ENCODE measurements at regions not wholly inside any gene's neighbourhood (a gene's known extent, or its start where the extent isn't known, plus 50 kb on each side); places are given as distances from the start of the nearest gene placed in this dataset.

GRCh38 chr5:158309088-158309807, 450.3 kb upstream of the CLINT1 start:
- DNase-seq (ENCODE audit: extremely low read depth in 1 of 2, low read depth in 1 of 2): no peak

GRCh38 chr5:158308429-158309025, 449.6 kb upstream of the CLINT1 start:
- DNase-seq (ENCODE audit: extremely low read depth in 1 of 2, low read depth in 1 of 2): no peak

- no peak for DNase-seq (ENCODE audit: extremely low read depth in 1 of 2, low read depth in 1 of 2)
Observed at GRCh38 chr5:158305861-158306260, 446.9 kb upstream of the CLINT1 start.

- DNase-seq (ENCODE audit: extremely low read depth in 1 of 2, low read depth in 1 of 2): no peak
Observed at GRCh38 chr5:158304607-158305006, 445.7 kb upstream of the CLINT1 start.

- no peak for DNase-seq (ENCODE audit: extremely low read depth in 1 of 2, low read depth in 1 of 2)
Observed at GRCh38 chr5:158303883-158304282, 444.9 kb upstream of the CLINT1 start.

GRCh38 chr5:158303275-158303674, 444.3 kb upstream of the CLINT1 start:
- no peak for DNase-seq (ENCODE audit: extremely low read depth in 1 of 2, low read depth in 1 of 2)

- DNase-seq (ENCODE audit: extremely low read depth in 1 of 2, low read depth in 1 of 2): no peak
Observed at GRCh38 chr5:158302029-158302428, 443.1 kb upstream of the CLINT1 start.

- DNase-seq (ENCODE audit: extremely low read depth in 1 of 2, low read depth in 1 of 2): no peak
Observed at GRCh38 chr5:158301186-158301585, 442.2 kb upstream of the CLINT1 start.

- DNase-seq (ENCODE audit: extremely low read depth in 1 of 2, low read depth in 1 of 2): no peak
Observed at GRCh38 chr5:158300256-158300655, 441.3 kb upstream of the CLINT1 start.

GRCh38 chr5:158297002-158297527, 438.1 kb upstream of the CLINT1 start:
- no peak for DNase-seq (ENCODE audit: extremely low read depth in 1 of 2, low read depth in 1 of 2)

- DNase-seq (ENCODE audit: extremely low read depth in 1 of 2, low read depth in 1 of 2): no peak
Observed at GRCh38 chr5:158294701-158295100, 435.8 kb upstream of the CLINT1 start.

- no peak for DNase-seq (ENCODE audit: extremely low read depth in 1 of 2, low read depth in 1 of 2)
Observed at GRCh38 chr5:158292981-158293380, 434.0 kb upstream of the CLINT1 start.

GRCh38 chr5:158289967-158290366, 431.0 kb upstream of the CLINT1 start:
- DNase-seq (ENCODE audit: extremely low read depth in 1 of 2, low read depth in 1 of 2): no peak

- DNase-seq (ENCODE audit: extremely low read depth in 1 of 2, low read depth in 1 of 2): no peak
Observed at GRCh38 chr5:158288272-158288657, 429.3 kb upstream of the CLINT1 start.

GRCh38 chr5:158287643-158288271, 428.8 kb upstream of the CLINT1 start:
- no peak for DNase-seq (ENCODE audit: extremely low read depth in 1 of 2, low read depth in 1 of 2)

- no peak for DNase-seq (ENCODE audit: extremely low read depth in 1 of 2, low read depth in 1 of 2)
Observed at GRCh38 chr5:158286827-158287226, 427.9 kb upstream of the CLINT1 start.

GRCh38 chr5:158285698-158286097, 426.8 kb upstream of the CLINT1 start:
- DNase-seq (ENCODE audit: extremely low read depth in 1 of 2, low read depth in 1 of 2): no peak

GRCh38 chr5:158284242-158284641, 425.3 kb upstream of the CLINT1 start:
- no peak for DNase-seq (ENCODE audit: extremely low read depth in 1 of 2, low read depth in 1 of 2)

GRCh38 chr5:158283397-158283796, 424.5 kb upstream of the CLINT1 start:
- no peak for DNase-seq (ENCODE audit: extremely low read depth in 1 of 2, low read depth in 1 of 2)

GRCh38 chr5:158278216-158278925, 419.4 kb upstream of the CLINT1 start:
- DNase-seq (ENCODE audit: extremely low read depth in 1 of 2, low read depth in 1 of 2): no peak

GRCh38 chr5:158277276-158277675, 418.3 kb upstream of the CLINT1 start:
- no peak for DNase-seq (ENCODE audit: extremely low read depth in 1 of 2, low read depth in 1 of 2)

All from stimulated activated CD8-positive, alpha-beta memory T cell treated with anti-CD3 and anti-CD28 coated beads, Interleukin-7, amount 100 ng/mL, for 48 hours (primary cell).